ENCODE measurements at regions not wholly inside any gene's neighbourhood (a gene's known extent, or its start where the extent isn't known, plus 50 kb on each side); places are given as distances from the start of the nearest gene placed in this dataset.
"Not testable (repeated sequence)": the region's sequence is repeated elsewhere in the genome, so short reads cannot be mapped to it uniquely, and the experiment has no call there.

- no peak for DNase-seq
Observed at GRCh38 chr4:164210377-164210776, 543.6 kb upstream of the SMIM31 start.

GRCh38 chr4:164212134-164212533, 541.8 kb upstream of the SMIM31 start:
- in situ Hi-C loops (cut with MboI; ENCODE audit: low pct_unique_long_range_greater_than_20kb, low sequenced_read_pairs), result no loop called here
- DNase-seq, result no peak

More at GRCh38 chr4:164210377-164210776, 543.6 kb upstream of the SMIM31 start:
- in situ Hi-C loops (cut with MboI; ENCODE audit: low pct_unique_long_range_greater_than_20kb, low sequenced_read_pairs), result no loop called here

GRCh38 chr4:164212714-164213113, 541.2 kb upstream of the SMIM31 start:
- no peak for DNase-seq
- in situ Hi-C loops (cut with MboI; ENCODE audit: low pct_unique_long_range_greater_than_20kb, low sequenced_read_pairs), result no loop called here

GRCh38 chr4:164215113-164215741, 538.7 kb upstream of the SMIM31 start:
- in situ Hi-C loops (cut with MboI; ENCODE audit: low pct_unique_long_range_greater_than_20kb, low sequenced_read_pairs), result no loop called here
- DNase-seq, result no peak

- no peak for DNase-seq
- in situ Hi-C loops (cut with MboI; ENCODE audit: low pct_unique_long_range_greater_than_20kb, low sequenced_read_pairs), result no loop called here
Observed at GRCh38 chr4:164221631-164222030, 532.3 kb upstream of the SMIM31 start.

- in situ Hi-C loops (cut with MboI; ENCODE audit: low pct_unique_long_range_greater_than_20kb, low sequenced_read_pairs), result no loop called here
- DNase-seq, result no peak
Observed at GRCh38 chr4:164224871-164225270, 529.1 kb upstream of the SMIM31 start.

- in situ Hi-C loops (cut with MboI; ENCODE audit: low pct_unique_long_range_greater_than_20kb, low sequenced_read_pairs), result no loop called here
- DNase-seq, result no peak
Observed at GRCh38 chr4:164229255-164229654, 524.7 kb upstream of the SMIM31 start.

GRCh38 chr4:164239433-164239832, 514.5 kb upstream of the SMIM31 start:
- no peak for DNase-seq
- in situ Hi-C loops (cut with MboI; ENCODE audit: low pct_unique_long_range_greater_than_20kb, low sequenced_read_pairs), result no loop called here

- in situ Hi-C loops (cut with MboI; ENCODE audit: low pct_unique_long_range_greater_than_20kb, low sequenced_read_pairs), result no loop called here
- DNase-seq, result no peak
Observed at GRCh38 chr4:164239976-164240375, 514.0 kb upstream of the SMIM31 start.

- no peak for DNase-seq
- in situ Hi-C loops (cut with MboI; ENCODE audit: low pct_unique_long_range_greater_than_20kb, low sequenced_read_pairs), result no loop called here
Observed at GRCh38 chr4:164251257-164251656, 502.7 kb upstream of the SMIM31 start.

GRCh38 chr4:164252286-164252685, 501.6 kb upstream of the SMIM31 start:
- in situ Hi-C loops (cut with MboI; ENCODE audit: low pct_unique_long_range_greater_than_20kb, low sequenced_read_pairs), result no loop called here
- DNase-seq, result no peak

GRCh38 chr4:164261831-164262230, 492.1 kb upstream of the SMIM31 start:
- in situ Hi-C loops (cut with MboI; ENCODE audit: low pct_unique_long_range_greater_than_20kb, low sequenced_read_pairs), result no loop called here
- DNase-seq, result no peak

GRCh38 chr4:164262508-164262907, 491.4 kb upstream of the SMIM31 start:
- DNase-seq; in situ Hi-C loops (cut with MboI; ENCODE audit: low pct_unique_long_range_greater_than_20kb, low sequenced_read_pairs): not testable (repeated sequence)

GRCh38 chr4:164277414-164277813, 476.5 kb upstream of the SMIM31 start:
- DNase-seq; in situ Hi-C loops (cut with MboI; ENCODE audit: low pct_unique_long_range_greater_than_20kb, low sequenced_read_pairs): not testable (repeated sequence)

GRCh38 chr4:164287173-164287572, 466.8 kb upstream of the SMIM31 start:
- in situ Hi-C loops (cut with MboI; ENCODE audit: low pct_unique_long_range_greater_than_20kb, low sequenced_read_pairs), result no loop called here
- DNase-seq, result no peak

- in situ Hi-C loops (cut with MboI; ENCODE audit: low pct_unique_long_range_greater_than_20kb, low sequenced_read_pairs), result no loop called here
- no peak for DNase-seq
Observed at GRCh38 chr4:164288578-164288977, 465.4 kb upstream of the SMIM31 start.

GRCh38 chr4:164293203-164293602, 460.7 kb upstream of the SMIM31 start:
- DNase-seq, result no peak
- in situ Hi-C loops (cut with MboI; ENCODE audit: low pct_unique_long_range_greater_than_20kb, low sequenced_read_pairs), result no loop called here

GRCh38 chr4:164293743-164294142, 460.2 kb upstream of the SMIM31 start:
- in situ Hi-C loops (cut with MboI; ENCODE audit: low pct_unique_long_range_greater_than_20kb, low sequenced_read_pairs), result no loop called here
- DNase-seq, result no peak

GRCh38 chr4:164301430-164301829, 452.5 kb upstream of the SMIM31 start:
- in situ Hi-C loops (cut with MboI; ENCODE audit: low pct_unique_long_range_greater_than_20kb, low sequenced_read_pairs), result no loop called here
- no peak for DNase-seq

GRCh38 chr4:164304101-164304639, 449.8 kb upstream of the SMIM31 start:
- in situ Hi-C loops (cut with MboI; ENCODE audit: low pct_unique_long_range_greater_than_20kb, low sequenced_read_pairs), result no loop called here
- DNase-seq, result no peak

- in situ Hi-C loops (cut with MboI; ENCODE audit: low pct_unique_long_range_greater_than_20kb, low sequenced_read_pairs), result no loop called here
- DNase-seq, result no peak
Observed at GRCh38 chr4:164304861-164305260, 449.1 kb upstream of the SMIM31 start.

Measured in KBM-7 (cell line).